ENCODE measurements at regions not wholly inside any gene's neighbourhood (a gene's known extent, or its start where the extent isn't known, plus 50 kb on each side); places are given as distances from the start of the nearest gene placed in this dataset.

DNA sequence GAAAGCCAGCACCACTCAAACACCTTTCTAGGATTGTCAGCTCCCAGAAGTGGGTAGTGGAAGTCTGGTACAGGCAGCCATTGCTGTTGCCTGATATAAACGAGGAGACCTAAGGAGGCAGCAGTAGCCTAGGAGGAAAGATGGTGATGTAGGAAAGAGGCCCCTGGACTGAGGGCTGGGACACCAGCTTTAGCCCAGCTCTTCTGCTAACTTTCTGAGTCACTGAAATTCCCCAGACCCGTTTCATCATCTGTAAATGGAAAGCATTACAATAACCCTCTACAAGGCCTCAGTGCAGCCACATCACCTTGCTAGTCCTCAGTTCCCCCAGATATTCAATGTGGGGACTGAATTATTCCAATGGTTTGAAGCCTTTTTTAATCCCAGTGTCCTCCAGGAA, 336.5 kb downstream of the TNS1 start:
- DNase-seq (ENCODE audit: low read depth, low spot score), result no peak
- CTCF ChIA-PET, result interaction anchor here (2.5 kb wide), 1 partner anchor 15 kb away, joined by 14 read pairs; no protein-coding TSS in a partner anchor

DNA sequence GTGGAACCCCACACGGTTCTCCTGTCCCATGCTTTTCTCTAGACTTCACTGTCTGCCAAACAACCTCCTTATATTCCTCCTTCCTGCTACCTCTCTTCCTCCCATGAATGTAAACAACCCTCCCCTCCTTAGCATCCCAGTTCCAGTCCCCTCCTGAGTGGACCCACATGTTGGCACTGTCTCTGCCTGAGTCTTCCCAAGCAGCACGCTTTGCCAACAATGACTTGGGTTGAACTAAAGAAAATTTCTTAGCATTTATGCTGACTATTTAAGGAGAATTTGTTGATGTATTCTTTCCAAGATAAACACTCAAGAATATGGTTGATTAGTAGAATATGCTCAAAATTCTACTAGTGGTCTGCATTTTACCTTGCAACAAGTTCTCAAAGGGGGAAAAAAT, 338.0 kb downstream of the TNS1 start:
- CTCF ChIA-PET, result no interaction called here
- Histone ChIP-seq H4K20me1 (ENCODE audit: control insufficient read depth, insufficient read depth) (no peaks in the 10 kb centered on the region), H2AFZ (ENCODE audit: control insufficient read depth, low read depth, low read length) (no peak overlapping the region), H3K27me3 (replicated peaks in 1 of 2; ENCODE audit: control insufficient read depth in 2 of 2, insufficient read depth in 2 of 2, low read length in 1 of 2) (no peaks in the 10 kb centered on the region; a peak in 1 of 4 replicates), H3K4me1 (ENCODE audit: control insufficient read depth, insufficient read depth, low read length) (no peaks in the 10 kb centered on the region), H3K4me3 (no peak overlapping the region), H3K79me2 (ENCODE audit: control insufficient read depth, insufficient read depth, low read length) (no peaks in the 10 kb centered on the region), H3K9me3 (replicated peaks; ENCODE audit: control insufficient read depth, insufficient read depth, low read length) (no peaks in the 10 kb centered on the region), H3K9ac (ENCODE audit: control insufficient read depth, insufficient read depth, low read length) (no peak overlapping the region), H3K4me2 (ENCODE audit: control insufficient read depth, insufficient read depth) (no peak overlapping the region), H3K36me3 (ENCODE audit: control insufficient read depth in 2 of 2, insufficient read depth in 2 of 2, low read length in 1 of 2) (no peaks in the 10 kb centered on the region), H3K27ac (ENCODE audit: control insufficient read depth, insufficient read depth) (no peak overlapping the region)
- TF ChIP-seq GABPA (IDR thresholded peaks at IDR 0.05; ENCODE audit: low read depth), result no peak
- no peak for TF ChIP-seq STAT3 (IDR thresholded peaks at IDR 0.05; ENCODE audit: low read depth, low read length)
- no peak for TF ChIP-seq TCF3 (IDR thresholded peaks at IDR 0.05; ENCODE audit: borderline replicate concordance, insufficient read depth, low read depth, low read length)
- no peak for TF ChIP-seq WRNIP1 (IDR thresholded peaks at IDR 0.05; ENCODE audit: borderline replicate concordance, low read depth, low read length)
- TF ChIP-seq PBX3 (IDR thresholded peaks at IDR 0.05; ENCODE audit: insufficient replicate concordance, low read depth, low read length), result no peak
- TF ChIP-seq ZNF24 (IDR thresholded peaks at IDR 0.05), result no peak
- no peak for TF ChIP-seq YBX1 (IDR thresholded peaks at IDR 0.05)
- no peak for TF ChIP-seq RCOR1 (conservative IDR thresholded peaks at IDR 0.05; ENCODE audit: low read depth, low read length)
- no peak for TF ChIP-seq ZNF622 (IDR thresholded peaks at IDR 0.05)
- TF ChIP-seq, protein P1, sequence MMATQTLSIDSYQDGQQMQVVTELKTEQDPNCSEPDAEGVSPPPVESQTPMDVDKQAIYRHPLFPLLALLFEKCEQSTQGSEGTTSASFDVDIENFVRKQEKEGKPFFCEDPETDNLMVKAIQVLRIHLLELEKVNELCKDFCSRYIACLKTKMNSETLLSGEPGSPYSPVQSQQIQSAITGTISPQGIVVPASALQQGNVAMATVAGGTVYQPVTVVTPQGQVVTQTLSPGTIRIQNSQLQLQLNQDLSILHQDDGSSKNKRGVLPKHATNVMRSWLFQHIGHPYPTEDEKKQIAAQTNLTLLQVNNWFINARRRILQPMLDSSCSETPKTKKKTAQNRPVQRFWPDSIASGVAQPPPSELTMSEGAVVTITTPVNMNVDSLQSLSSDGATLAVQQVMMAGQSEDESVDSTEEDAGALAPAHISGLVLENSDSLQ (IDR thresholded peaks at IDR 0.05), result no peak
- TF ChIP-seq, protein P2, sequence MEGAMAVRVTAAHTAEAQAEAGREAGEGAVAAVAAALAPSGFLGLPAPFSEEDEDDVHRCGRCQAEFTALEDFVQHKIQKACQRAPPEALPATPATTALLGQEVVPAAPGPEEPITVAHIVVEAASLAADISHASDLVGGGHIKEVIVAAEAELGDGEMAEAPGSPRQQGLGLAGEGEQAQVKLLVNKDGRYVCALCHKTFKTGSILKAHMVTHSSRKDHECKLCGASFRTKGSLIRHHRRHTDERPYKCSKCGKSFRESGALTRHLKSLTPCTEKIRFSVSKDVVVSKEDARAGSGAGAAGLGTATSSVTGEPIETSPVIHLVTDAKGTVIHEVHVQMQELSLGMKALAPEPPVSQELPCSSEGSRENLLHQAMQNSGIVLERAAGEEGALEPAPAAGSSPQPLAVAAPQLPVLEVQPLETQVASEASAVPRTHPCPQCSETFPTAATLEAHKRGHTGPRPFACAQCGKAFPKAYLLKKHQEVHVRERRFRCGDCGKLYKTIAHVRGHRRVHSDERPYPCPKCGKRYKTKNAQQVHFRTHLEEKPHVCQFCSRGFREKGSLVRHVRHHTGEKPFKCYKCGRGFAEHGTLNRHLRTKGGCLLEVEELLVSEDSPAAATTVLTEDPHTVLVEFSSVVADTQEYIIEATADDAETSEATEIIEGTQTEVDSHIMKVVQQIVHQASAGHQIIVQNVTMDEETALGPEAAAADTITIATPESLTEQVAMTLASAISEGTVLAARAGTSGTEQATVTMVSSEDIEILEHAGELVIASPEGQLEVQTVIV (IDR thresholded peaks at IDR 0.05; ENCODE audit: borderline replicate concordance, partially characterized antibody), result no peak
- no peak for TF ChIP-seq NR2C2 (IDR thresholded peaks at IDR 0.05; ENCODE audit: borderline replicate concordance, control insufficient read depth, insufficient read length, low read depth)
- ATAC-seq, result no peak
- RAD21 ChIA-PET (ENCODE audit: unreplicated experiment), result no interaction called here
- POLR2A ChIA-PET, result no interaction called here
- no peak for DNase-seq (ENCODE audit: low read depth, low spot score)
- in situ Hi-C loops (cut with MboI), result no loop called here
- BruUV-seq (replicated peaks), result no TSS peak
- SMC1A ChIA-PET (ENCODE audit: uncharacterized antibody, unreplicated experiment), result no interaction called here
- FAIRE-seq, result no peak
- WGBS (ENCODE audit: insufficient coverage, insufficient replicate concordance, low lambda C conversion rate, missing lambda C conversion rate), result 57% methylated on average over 2 of the region's 2 CpGs
- intact Hi-C loops (cut with micrococcal nuclease; ENCODE audit: unreplicated experiment), result no loop called here

More for the DNA sequence above, 336.5 kb downstream of the TNS1 start:
- in situ Hi-C loops (cut with MboI) (no loop called here), intact Hi-C loops (cut with micrococcal nuclease; ENCODE audit: unreplicated experiment) (no loop called here)
- WGBS (ENCODE audit: insufficient coverage, insufficient replicate concordance, low lambda C conversion rate, missing lambda C conversion rate), result 0% methylated on average over 2 of the region's 2 CpGs
- H3K79me2 ChIP-seq (ENCODE audit: control insufficient read depth, insufficient read depth, low read length), result no peaks in the 10 kb centered on the region
- no peaks in the 10 kb centered on the region for H4K20me1 ChIP-seq (ENCODE audit: control insufficient read depth, insufficient read depth)
- no peaks in the 10 kb centered on the region for H3K9me3 ChIP-seq (replicated peaks; ENCODE audit: control insufficient read depth, insufficient read depth, low read length)
- no peak overlapping the region for H3K4me2 ChIP-seq (ENCODE audit: control insufficient read depth, insufficient read depth)
- peak; percentile 78 for ATAC-seq
- TF ChIP-seq JUNB (IDR thresholded peaks at IDR 0.05) (peak; percentile 45), NFXL1 (IDR thresholded peaks at IDR 0.05; ENCODE audit: borderline replicate concordance) (no peak), EED (IDR thresholded peaks at IDR 0.05; ENCODE audit: low read depth) (0 out of 2 replicates have a peak, but pooled peaks have one; percentile 25)
- no peak overlapping the region for H2AFZ ChIP-seq (ENCODE audit: control insufficient read depth, low read depth, low read length)
- POLR2A ChIA-PET, result no interaction called here
- RAD21 ChIA-PET (ENCODE audit: unreplicated experiment), result no interaction called here
- no peak overlapping the region for H3K27ac ChIP-seq (ENCODE audit: control insufficient read depth, insufficient read depth)
- SMC1A ChIA-PET (ENCODE audit: uncharacterized antibody, unreplicated experiment), result interaction anchor here (0.6 to 1.5 kb wide), 2 partner anchors 16 to 64 kb away, joined by 3 to 4 read pairs; no protein-coding TSS in a partner anchor
- BruUV-seq (replicated peaks), result no TSS peak
- no peaks in the 10 kb centered on the region for H3K4me1 ChIP-seq (ENCODE audit: control insufficient read depth, insufficient read depth, low read length)
- H3K36me3 ChIP-seq (ENCODE audit: control insufficient read depth in 2 of 2, insufficient read depth in 2 of 2, low read length in 1 of 2), result no peaks in the 10 kb centered on the region
- no peaks in the 10 kb centered on the region for H3K27me3 ChIP-seq (replicated peaks in 1 of 2; ENCODE audit: control insufficient read depth in 2 of 2, insufficient read depth in 2 of 2, low read length in 1 of 2)
- H3K4me3 ChIP-seq, result no peak overlapping the region
- FAIRE-seq, result no peak
- no peak overlapping the region for H3K9ac ChIP-seq (ENCODE audit: control insufficient read depth, insufficient read depth, low read length)

Measured in GM12878 (cell line).